HEK293 (cell line): ENCODE measurements at regions not wholly inside any gene's neighbourhood (a gene's known extent, or its start where the extent isn't known, plus 50 kb on each side); places are given as distances from the start of the nearest gene placed in this dataset.

Experiments used
- CTCF ChIA-PET: fragments of 350-600 bp; formaldehyde crosslinking; extraction: SDS; loops from one replicate; lab custom pipeline; 2021; ENCODE audit warnings: antibody characterized with exemption; lab: Yijun Ruan, JAX
- POLR2A ChIA-PET: fragments of 300-600 bp; formaldehyde crosslinking; extraction: SDS; loops from one replicate; lab custom pipeline; 2020; ENCODE audit warnings: antibody characterized with exemption, inconsistent platforms; lab: Yijun Ruan, JAX
- H3K27ac ChIP-seq: fragments of 200-500 bp; sonication (Bioruptor generic); 2 replicates; pipeline ENCODE4 v1.5.1; 2014; ENCODE audit warnings: low read depth, low read length, control low read depth, inconsistent platforms; ENCODE audit errors: extremely low read depth
- H3K36me3 ChIP-seq, 2 experiments: fragments of 200-500 bp in 1 of 2; sonication (Bioruptor generic) in 1 of 2; 1 replicate in 1 of 2; 2 replicates in 1 of 2; pipeline ENCODE4 v1.5.1; 2014 to 2017; ENCODE audit warnings: inconsistent platforms in 2 of 2, low read length in 2 of 2; ENCODE audit not compliant: control insufficient read depth in 2 of 2, insufficient read depth in 1 of 2
- H3K4me1 ChIP-seq: fragments of 200-500 bp; sonication (Bioruptor generic); 2 replicates; pipeline ENCODE4 v1.5.1; 2014; ENCODE audit warnings: mild to moderate bottlenecking, low read length, inconsistent platforms; ENCODE audit not compliant: control insufficient read depth, insufficient read depth
- H3K4me3 ChIP-seq: 2 replicates; pipeline ENCODE4 v1.5.1; 2011; ENCODE audit warnings: low read depth, mild to moderate bottlenecking, control low read depth, low read length, moderate library complexity
- H3K9me3 ChIP-seq: fragments of 200-500 bp; sonication (Bioruptor generic); 2 replicates; pipeline ENCODE4 v1.5.1; 2014; ENCODE audit warnings: low read depth, low read length, inconsistent platforms; ENCODE audit not compliant: control insufficient read depth, insufficient read depth
- INSM2 ChIP-seq: fragments of 450-650 bp; formaldehyde crosslinking; IDR thresholded peaks from 2 replicates; pipeline ENCODE4 v1.5.1; 2016; ENCODE audit warnings: missing biosample characterization, missing genetic modification characterization
- PRDM4 ChIP-seq: fragments of 450-650 bp; formaldehyde crosslinking; IDR thresholded peaks from 2 replicates; pipeline ENCODE4 v1.5.1; 2017; ENCODE audit warnings: missing biosample characterization, missing genetic modification characterization
- PRDM6 ChIP-seq: fragments of 450-650 bp; formaldehyde crosslinking; IDR thresholded peaks from 2 replicates; pipeline ENCODE4 v1.5.1; 2017; ENCODE audit warnings: missing biosample characterization, missing genetic modification characterization
- ZBTB11 ChIP-seq: fragments of 450-650 bp; formaldehyde crosslinking; conservative IDR thresholded peaks from 2 replicates; pipeline ENCODE4 v1.5.1; 2016; ENCODE audit warnings: low read depth, missing biosample characterization, missing genetic modification characterization
- ZBTB26 ChIP-seq: fragments of 450-650 bp; formaldehyde crosslinking; optimal IDR thresholded peaks from 2 replicates; pipeline ENCODE3; 2016; ENCODE audit warnings: missing biosample characterization, mild to moderate bottlenecking, missing genetic modification characterization
- ZNF146 ChIP-seq: fragments of 450-650 bp; formaldehyde crosslinking; IDR thresholded peaks from 2 replicates; pipeline ENCODE4 v1.5.1; 2016; ENCODE audit warnings: missing biosample characterization, missing genetic modification characterization
- ZNF16 ChIP-seq: fragments of 450-650 bp; formaldehyde crosslinking; IDR thresholded peaks from 2 replicates; pipeline ENCODE4 v1.5.1; 2016; ENCODE audit warnings: low read depth, missing biosample characterization, missing genetic modification characterization
- ZNF324 ChIP-seq: fragments of 450-650 bp; formaldehyde crosslinking; IDR thresholded peaks from 2 replicates; pipeline ENCODE4 v1.5.1; 2016; ENCODE audit warnings: missing biosample characterization, missing genetic modification characterization
- ZNF362 ChIP-seq: fragments of 450-650 bp; formaldehyde crosslinking; IDR thresholded peaks from 2 replicates; pipeline ENCODE4 v1.5.1; 2016; ENCODE audit warnings: missing biosample characterization, missing genetic modification characterization
- ZNF449 ChIP-seq: fragments of 450-650 bp; formaldehyde crosslinking; IDR thresholded peaks from 2 replicates; pipeline ENCODE4 v1.5.1; 2017; ENCODE audit warnings: missing biosample characterization, mild to moderate bottlenecking, missing genetic modification characterization, moderate library complexity
- ZNF48 ChIP-seq: fragments of 450-650 bp; formaldehyde crosslinking; IDR thresholded peaks from 2 replicates; pipeline ENCODE4 v1.5.1; 2016; ENCODE audit warnings: missing biosample characterization, missing genetic modification characterization
- ZNF585B ChIP-seq: fragments of 450-650 bp; formaldehyde crosslinking; IDR thresholded peaks from 2 replicates; pipeline ENCODE4 v1.5.1; 2016; ENCODE audit warnings: missing biosample characterization, missing genetic modification characterization
- ZNF621 ChIP-seq: fragments of 450-650 bp; formaldehyde crosslinking; IDR thresholded peaks from 2 replicates; pipeline ENCODE4 v1.5.1; 2017; ENCODE audit warnings: missing biosample characterization, missing genetic modification characterization
- ZNF629 ChIP-seq: fragments of 450-650 bp; formaldehyde crosslinking; IDR thresholded peaks from 2 replicates; pipeline ENCODE4 v1.5.1; 2017; ENCODE audit warnings: missing biosample characterization, missing genetic modification characterization
- ZNF707 ChIP-seq: fragments of 450-650 bp; formaldehyde crosslinking; IDR thresholded peaks from 2 replicates; pipeline ENCODE4 v1.5.1; 2016; ENCODE audit warnings: missing biosample characterization, missing genetic modification characterization
- ZNF792 ChIP-seq: fragments of 450-650 bp; formaldehyde crosslinking; IDR thresholded peaks from 2 replicates; pipeline ENCODE4 v1.5.1; 2016; ENCODE audit warnings: missing biosample characterization, missing genetic modification characterization
- ZSCAN16 ChIP-seq: fragments of 450-650 bp; formaldehyde crosslinking; IDR thresholded peaks from 2 replicates; pipeline ENCODE4 v1.5.1; 2016; ENCODE audit warnings: missing biosample characterization, missing genetic modification characterization
- ZSCAN18 ChIP-seq: fragments of 450-650 bp; formaldehyde crosslinking; IDR thresholded peaks from 2 replicates; pipeline ENCODE4 v1.5.1; 2016; ENCODE audit warnings: missing biosample characterization, missing genetic modification characterization

GRCh38 chr1:83098131-83098530, 900.8 kb downstream of the TTLL7 start (continued):
- TF ChIP-seq ZBTB26 (tag by site-specific recombination) (no peak), ZSCAN18 (no peak), ZNF792 (tag by site-specific recombination) (no peak), ZNF16 (no peak), ZNF585B (tag by site-specific recombination) (no peak), PRDM6 (tag by site-specific recombination) (0 out of 2 replicates have a peak, but pooled peaks have one; percentile 8), ZNF449 (tag by site-specific recombination) (no peak), INSM2 (tag by site-specific recombination) (no peak), PRDM4 (0 out of 2 replicates have a peak, but pooled peaks have one; percentile 23), ZNF629 (tag by site-specific recombination) (no peak)
- TF ChIP-seq, all 188 proteins: peak for 2

GRCh38 chr1:83097715-83098114, 901.2 kb downstream of the TTLL7 start:
- Histone ChIP-seq H3K36me3 (no peaks in the 10 kb centered on the region), H3K27ac (no peak overlapping the region), H3K9me3 (no peaks in the 10 kb centered on the region), H3K4me1 (no peaks in the 10 kb centered on the region), H3K4me3 (no peak overlapping the region)
- ChIA-PET CTCF (interaction anchor here (0.6 kb wide), 1 partner anchor 115 kb away, joined by 3 read pairs; no protein-coding TSS in a partner anchor), POLR2A (no interaction called here)
- TF ChIP-seq ZBTB11 (tag by site-specific recombination) (no peak), ZSCAN16 (tag by site-specific recombination) (no peak), ZNF707 (tag by site-specific recombination) (no peak), ZNF621 (tag by site-specific recombination) (no peak), ZNF362 (tag by site-specific recombination) (no peak), ZNF48 (tag by site-specific recombination) (no peak), ZNF324 (tag by site-specific recombination) (no peak), ZNF146 (tag by site-specific recombination) (no peak)
